B cell (primary cell): ENCODE measurements at regions not wholly inside any gene's neighbourhood (a gene's known extent, or its start where the extent isn't known, plus 50 kb on each side); places are given as distances from the start of the nearest gene placed in this dataset.

Experiments
- CTCF ChIP-seq: fragments of 200-600 bp; IDR thresholded peaks from one replicate; pipeline ENCODE4 v1.8.0; 2022; ENCODE audit warnings: antibody characterized with exemption, mild to moderate bottlenecking
- EZH2 ChIP-seq: IDR thresholded peaks from 2 replicates; pipeline ENCODE4 v1.6.1; 2012; ENCODE audit warnings: borderline replicate concordance, low read depth, mild to moderate bottlenecking, moderate library complexity, low read length; ENCODE audit not compliant: insufficient read depth, poor library complexity, severe bottlenecking

GRCh38 chr6:71229477-71229876, 59.1 kb upstream of the OGFRL1 start:
- TF ChIP-seq CTCF (no peak), EZH2 (no peak)
